Aorta (tissue), 5 donors: ENCODE measurements at regions not wholly inside any gene's neighbourhood (a gene's known extent, or its start where the extent isn't known, plus 50 kb on each side); places are given as distances from the start of the nearest gene placed in this dataset.
"Not testable (repeated sequence)": the region's sequence is repeated elsewhere in the genome, so short reads cannot be mapped to it uniquely, and the experiment has no call there.

Experiments used
- ATAC-seq: fragments of 200-7000 bp; cut with Tn5 transposase; one replicate; pipeline ENCODE4 v1.9.1; 2022; ENCODE audit warnings: moderate library complexity; ENCODE audit not compliant: low FRiP score
- DNase-seq, 2 donors: peaks; one replicate each; pipeline ENCODE4 v3.0.0-alpha.2; 2020
- H3K27ac ChIP-seq, 2 donors: one replicate each; pipeline ENCODE4 v1.5.1; 2013; ENCODE audit warnings: low read length in 2 of 2, mild to moderate bottlenecking in 2 of 2, moderate library complexity in 2 of 2, control low read depth in 1 of 2, inconsistent platforms in 1 of 2, low read depth in 1 of 2
- H3K27me3 ChIP-seq, 2 donors: one replicate each; pipeline ENCODE4 v1.6.1; 2013; ENCODE audit warnings: control low read depth in 1 of 2, low read length in 1 of 2, mild to moderate bottlenecking in 1 of 2, moderate library complexity in 1 of 2; ENCODE audit not compliant: insufficient read depth in 2 of 2, control insufficient read depth in 1 of 2
- H3K36me3 ChIP-seq, 2 donors: one replicate each; pipeline ENCODE4 v1.6.1; 2013; ENCODE audit warnings: control low read depth in 1 of 2, low read length in 1 of 2, mild to moderate bottlenecking in 1 of 2; ENCODE audit not compliant: insufficient read depth in 2 of 2, control insufficient read depth in 1 of 2
- H3K4me1 ChIP-seq, 2 donors: one replicate each; pipeline ENCODE4 v1.6.1; 2013; ENCODE audit warnings: low read length in 2 of 2, control low read depth in 1 of 2, mild to moderate bottlenecking in 1 of 2, moderate library complexity in 1 of 2; ENCODE audit not compliant: insufficient read depth in 2 of 2, control insufficient read depth in 1 of 2
- H3K4me3 ChIP-seq, 2 donors: one replicate each; pipeline ENCODE4 v1.5.1; 2013; ENCODE audit warnings: low read length in 2 of 2, control low read depth in 1 of 2, mild to moderate bottlenecking in 1 of 2
- H3K9me3 ChIP-seq: one replicate; pipeline ENCODE4 v1.6.1; 2013; ENCODE audit warnings: mild to moderate bottlenecking, low read length; ENCODE audit not compliant: control insufficient read depth
- WGBS, 2 donors: extraction: QIAGEN DNeasy Blood & Tissue Kit; methylation state at CpG; one replicate each; pipeline ENCODE4 v1.1.7; 2013; 5-methylcytosine and 5-hydroxymethylcytosine counted together
- intact Hi-C, 2 donors: fragments of 100-400 bp; cut with DNase I; formaldehyde crosslinking; loops; one replicate each; pipeline versions ENCODE4 v1.14.2 to v1.15.0; 2022
- donor health status: healthy with polysubstance abuse.
- donor health status: Bipolar disorder and iron deficiency.
- donor health status: DM: no; HTN: no; CAD: no.
- donor health status: DM: no; HTN: no; CAD: no.
- donor health status: DM: yes; HTN: yes; CAD: no.

DNA sequence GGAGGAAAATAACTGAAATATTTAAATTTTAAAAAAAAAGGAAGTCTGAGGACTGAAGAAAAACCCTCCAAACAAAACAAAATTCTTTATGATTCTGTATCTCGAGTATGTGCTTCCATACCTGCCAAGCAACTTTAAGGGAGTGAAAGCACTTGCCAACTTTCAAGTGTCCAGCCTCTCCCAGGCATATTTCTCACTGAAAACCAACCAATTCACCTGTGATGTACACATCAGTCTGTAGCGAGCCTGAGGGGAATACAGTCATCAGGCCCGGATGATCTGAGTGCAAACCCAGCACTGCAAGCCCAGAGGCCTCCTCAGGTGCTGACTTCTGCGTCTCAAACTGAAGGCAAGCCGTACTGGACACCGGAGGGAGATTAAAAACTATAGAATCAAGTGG lies 164.8 kb upstream of the NT5E start:
- DNase-seq, result no peak
- ATAC-seq, result no peak
- no peak overlapping the region for H3K4me3 ChIP-seq
- peaks cover 1% of the 10 kb centered on the region for H3K9me3 ChIP-seq
- intact Hi-C loops, result no loop called here
- no peaks in the 10 kb centered on the region for H3K36me3 ChIP-seq
- 62 to 64% methylated on average over 6 of the region's 6 CpGs for WGBS, 2 donors
- H3K4me1 ChIP-seq, result no peaks in the 10 kb centered on the region
- H3K27me3 ChIP-seq, result no peaks in the 10 kb centered on the region
- H3K27ac ChIP-seq, result no peak overlapping the region

DNA sequence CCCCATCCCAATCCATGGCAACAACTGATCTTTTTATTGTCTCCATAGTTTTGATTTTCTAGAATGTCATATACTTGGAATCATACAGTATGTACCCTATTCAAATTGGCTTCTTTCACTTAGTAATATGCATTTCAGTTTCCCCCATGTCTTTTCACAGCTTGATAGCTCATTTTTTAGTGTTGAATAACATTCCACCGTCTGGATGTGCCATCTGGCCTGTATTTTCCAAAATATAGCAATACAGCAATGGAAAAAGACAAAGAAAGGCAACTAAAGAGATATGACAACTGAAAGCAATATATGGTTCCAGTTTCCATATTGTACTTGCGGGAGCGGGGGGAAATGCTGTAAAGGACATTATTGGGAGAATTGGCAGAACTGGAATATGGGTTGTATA lies 166.4 kb upstream of the NT5E start:
- intact Hi-C loops, result no loop called here
- no peak overlapping the region for H3K27ac ChIP-seq
- 80 to 83% methylated on average over 3 of the region's 3 CpGs for WGBS, 2 donors
- H3K4me3 ChIP-seq, result no peak overlapping the region
- H3K27me3 ChIP-seq, result no peaks in the 10 kb centered on the region
- H3K36me3 ChIP-seq, result no peaks in the 10 kb centered on the region
- DNase-seq (no peak), ATAC-seq (no peak)
- H3K4me1 ChIP-seq, result no peaks in the 10 kb centered on the region
- H3K9me3 ChIP-seq, result peaks cover 1% of the 10 kb centered on the region

DNA sequence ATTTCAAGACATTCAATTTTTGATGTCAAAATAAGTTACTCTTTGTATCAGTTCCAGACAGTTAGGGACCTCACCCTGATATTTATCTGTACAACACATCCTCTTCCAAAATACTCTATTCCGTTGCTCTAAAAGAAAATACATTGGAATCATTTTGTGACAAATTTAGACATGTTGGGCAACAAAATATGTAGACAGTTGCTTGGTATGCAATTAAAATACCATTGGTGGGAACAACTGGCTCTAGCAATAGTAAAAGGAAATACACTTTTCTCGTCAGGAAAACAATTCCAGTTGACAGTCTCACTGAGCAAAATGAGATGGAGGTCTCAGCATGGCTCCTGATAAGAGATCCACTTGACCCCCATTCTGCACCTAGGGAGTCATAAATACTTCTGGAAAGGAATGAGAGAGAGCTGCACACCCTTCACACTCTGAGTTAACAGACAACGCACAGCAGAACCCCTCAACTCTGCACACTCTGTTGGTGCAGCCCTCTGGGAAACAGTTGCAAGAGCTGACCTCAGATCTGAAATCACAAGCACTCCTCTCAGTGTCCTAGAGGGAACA lies 171.3 kb upstream of the NT5E start:
- Histone ChIP-seq H3K9me3 (no peaks in the 10 kb centered on the region), H3K27ac (no peak overlapping the region), H3K4me3 (no peak overlapping the region), H3K27me3 (no peaks in the 10 kb centered on the region), H3K4me1 (no peaks in the 10 kb centered on the region), H3K36me3 (no peaks in the 10 kb centered on the region)
- DNase-seq, result no peak
- intact Hi-C loops, result no loop called here
- 29 to 30% methylated on average over 3 of the region's 3 CpGs for WGBS, 2 donors
- ATAC-seq, result no peak

DNA sequence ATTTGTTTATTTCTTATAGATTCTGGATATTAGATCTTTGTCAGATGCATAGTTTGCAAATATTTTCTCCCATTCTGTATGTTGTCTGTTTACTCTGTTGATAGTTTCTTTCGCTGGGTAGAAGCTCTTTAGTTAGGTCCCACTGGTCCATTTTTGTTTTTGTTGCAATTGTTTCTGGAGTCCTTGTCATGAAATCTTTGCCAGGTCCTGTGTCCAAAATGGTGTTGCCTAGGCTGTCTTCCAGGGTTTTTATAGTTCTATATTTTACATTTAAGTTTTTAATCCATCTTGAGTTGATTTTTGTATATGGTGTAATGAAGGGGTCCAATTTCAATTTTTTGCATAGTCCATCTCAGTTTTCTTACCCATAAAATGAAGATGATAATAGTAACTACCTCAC lies 173.9 kb upstream of the NT5E start:
- H3K27me3 ChIP-seq, H3K27ac ChIP-seq, intact Hi-C loops, ATAC-seq, DNase-seq, H3K9me3 ChIP-seq, H3K36me3 ChIP-seq, H3K4me1 ChIP-seq, H3K4me3 ChIP-seq: not testable (repeated sequence)
- WGBS, 2 donors, result 78 to 83% methylated on average over 1 of the region's 1 CpG

DNA sequence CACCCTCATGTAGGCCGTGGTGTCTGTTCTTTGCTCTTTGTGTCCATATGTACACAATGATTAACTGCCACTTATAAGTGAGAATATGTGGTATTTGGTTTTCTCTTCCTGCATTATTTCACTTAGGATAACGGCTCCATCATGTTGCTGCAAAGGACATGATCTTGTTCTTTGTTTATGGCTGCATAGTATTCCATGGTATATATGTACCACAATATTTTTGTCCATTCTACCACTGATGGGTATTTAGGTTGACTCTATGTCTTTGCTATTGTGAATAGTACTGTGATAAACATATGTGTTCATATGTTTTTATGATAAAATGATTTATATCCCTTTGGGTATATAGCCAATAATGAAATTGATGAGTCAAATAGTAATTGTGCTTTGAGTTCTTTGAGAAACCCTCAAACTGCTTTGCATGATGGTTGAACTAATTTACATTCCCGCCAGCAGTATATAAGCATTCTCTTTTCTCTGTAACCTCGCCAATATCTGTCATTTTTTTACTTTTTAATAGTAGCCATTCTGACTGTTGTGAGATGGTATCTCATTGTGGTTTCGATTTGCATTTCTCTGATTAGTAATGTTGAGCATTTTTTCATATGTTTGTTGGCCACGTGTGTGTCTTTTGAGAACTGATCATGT lies 174.4 kb upstream of the NT5E start:
- intact Hi-C loops, result no loop called here
- no peaks in the 10 kb centered on the region for H3K36me3 ChIP-seq
- H3K4me3 ChIP-seq, result no peak overlapping the region
- H3K4me1 ChIP-seq, result no peaks in the 10 kb centered on the region
- no peak overlapping the region for H3K27ac ChIP-seq
- DNase-seq, result no peak
- ATAC-seq, result no peak
- no peaks in the 10 kb centered on the region for H3K27me3 ChIP-seq
- WGBS, 2 donors, result 76 to 81% methylated on average over 6 of the region's 6 CpGs
- no peaks in the 10 kb centered on the region for H3K9me3 ChIP-seq

DNA sequence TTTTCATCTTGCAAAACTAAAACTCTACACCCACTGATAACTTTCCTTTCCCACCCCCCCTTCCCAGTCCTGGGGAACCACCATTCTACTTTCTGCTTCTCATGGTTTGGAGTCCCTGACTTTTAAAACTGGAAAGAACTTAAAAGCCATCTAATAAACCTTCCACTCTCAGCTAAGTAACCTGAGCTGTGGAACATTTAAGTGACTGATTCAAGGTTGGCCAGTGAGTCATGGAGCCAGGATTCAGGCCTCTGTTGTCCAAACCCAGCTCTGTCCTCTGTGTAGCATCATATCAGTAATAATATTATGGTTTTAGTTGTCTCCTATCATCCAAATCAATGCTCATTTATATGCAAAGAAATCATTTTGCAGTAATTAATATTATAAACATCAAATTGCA lies 176.0 kb upstream of the NT5E start:
- Histone ChIP-seq H3K4me3 (no peak overlapping the region), H3K27me3 (no peaks in the 10 kb centered on the region), H3K9me3 (no peaks in the 10 kb centered on the region), H3K27ac (no peak overlapping the region), H3K4me1 (no peaks in the 10 kb centered on the region), H3K36me3 (no peaks in the 10 kb centered on the region)
- DNase-seq, result no peak
- intact Hi-C loops, result no loop called here
- ATAC-seq, result no peak

DNA sequence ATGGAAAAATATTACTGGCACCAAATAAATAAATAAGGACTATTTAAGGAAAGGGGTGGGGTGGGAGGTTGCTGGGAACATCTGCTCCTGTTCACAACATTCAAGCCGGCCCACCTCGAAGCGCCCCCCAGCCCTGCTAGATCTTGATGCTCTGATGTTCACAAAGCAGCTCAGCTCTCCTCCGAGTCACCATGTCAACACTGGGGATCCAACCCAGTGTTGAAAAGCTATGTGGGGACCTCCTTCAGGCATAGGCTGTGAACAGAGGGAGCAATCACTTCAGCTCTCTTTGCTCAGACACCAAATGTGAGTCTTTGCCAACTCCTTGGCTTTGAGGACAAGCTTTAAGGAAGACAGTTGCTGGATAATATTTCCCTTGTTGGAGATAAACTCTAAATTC lies 176.8 kb upstream of the NT5E start:
- no peak for ATAC-seq
- no peaks in the 10 kb centered on the region for H3K4me1 ChIP-seq
- WGBS, 2 donors, result 15 to 50% methylated on average over 4 of the region's 4 CpGs
- H3K27ac ChIP-seq, result no peak overlapping the region
- H3K36me3 ChIP-seq, result no peaks in the 10 kb centered on the region
- DNase-seq, result peak in 1 of 2 donors; percentile 71
- intact Hi-C loops, result no loop called here
- no peaks in the 10 kb centered on the region for H3K27me3 ChIP-seq
- H3K4me3 ChIP-seq, result no peak overlapping the region
- no peaks in the 10 kb centered on the region for H3K9me3 ChIP-seq

DNA sequence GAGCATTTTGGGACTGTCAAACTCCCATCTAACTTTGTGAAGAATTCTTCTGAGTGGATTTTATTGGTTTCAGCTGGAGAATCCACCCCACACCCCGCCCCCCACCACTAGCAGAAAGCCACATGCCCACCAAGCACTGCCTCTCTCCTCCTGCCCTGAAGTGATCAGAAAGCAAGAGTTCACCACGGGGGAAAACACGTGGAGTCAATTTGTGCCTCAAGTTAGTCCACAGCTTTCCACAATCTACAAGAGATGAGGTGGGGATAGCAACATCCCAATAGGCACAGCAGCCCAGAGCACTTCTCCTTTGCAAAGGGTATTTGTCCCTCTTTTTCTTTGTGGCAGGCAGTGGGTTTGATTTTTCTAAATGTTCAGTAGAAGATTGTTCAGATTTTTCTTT lies 177.3 kb upstream of the NT5E start:
- no peaks in the 10 kb centered on the region for H3K4me1 ChIP-seq
- no peak overlapping the region for H3K4me3 ChIP-seq
- ATAC-seq (no peak), DNase-seq (no peak)
- intact Hi-C loops, result no loop called here
- no peaks in the 10 kb centered on the region for H3K9me3 ChIP-seq
- no peaks in the 10 kb centered on the region for H3K27me3 ChIP-seq
- WGBS, 2 donors, result 45 to 55% methylated on average over 3 of the region's 3 CpGs
- no peaks in the 10 kb centered on the region for H3K36me3 ChIP-seq
- no peak overlapping the region for H3K27ac ChIP-seq

DNA sequence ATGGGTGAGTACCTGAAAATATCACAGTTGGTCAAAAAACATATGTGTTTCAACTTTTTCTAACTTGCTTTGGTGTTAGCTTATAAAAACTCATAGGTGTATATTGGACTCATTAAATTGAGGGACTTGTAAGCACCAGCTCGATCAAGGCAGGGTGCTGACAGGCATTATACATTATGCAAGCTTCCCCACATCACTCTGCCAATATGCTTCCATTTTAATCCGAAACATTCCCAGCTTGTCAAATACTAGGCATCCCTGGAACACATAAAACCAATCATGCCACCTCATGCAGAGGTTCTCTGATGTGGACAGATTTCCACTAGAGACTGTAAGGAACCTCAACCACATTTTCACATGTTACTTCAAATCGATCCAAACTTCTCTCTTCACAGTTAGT lies 187.3 kb upstream of the NT5E start:
- no peaks in the 10 kb centered on the region for H3K9me3 ChIP-seq
- no peak for ATAC-seq
- H3K4me1 ChIP-seq, result no peaks in the 10 kb centered on the region
- H3K27me3 ChIP-seq, result no peaks in the 10 kb centered on the region
- no peak overlapping the region for H3K4me3 ChIP-seq
- no peak for DNase-seq
- WGBS, 2 donors, result 77 to 82% methylated on average over 3 of the region's 3 CpGs
- no peaks in the 10 kb centered on the region for H3K36me3 ChIP-seq
- H3K27ac ChIP-seq, result no peak overlapping the region
- intact Hi-C loops, result no loop called here
